H1 (cell line): ENCODE measurements at regions not wholly inside any gene's neighbourhood (a gene's known extent, or its start where the extent isn't known, plus 50 kb on each side); places are given as distances from the start of the nearest gene placed in this dataset.

Experiments used
- CTCF ChIA-PET: fragments of 300-600 bp; sonication (Branson Sonifier 250); formaldehyde crosslinking; loops from one replicate; lab custom pipeline; 2021; ENCODE audit not compliant: partially characterized antibody; lab: Charles Lee
- POLR2A ChIA-PET: fragments of 300-600 bp; sonication (Branson Sonifier 250); formaldehyde crosslinking; loops from one replicate; lab custom pipeline; 2021; ENCODE audit warnings: inconsistent platforms; ENCODE audit not compliant: partially characterized antibody; lab: Charles Lee
- DNase-seq, 2 experiments: peaks; one replicate each; pipeline versions ENCODE4 v3.0.0 to v3.0.0-alpha.2; 2010 to 2022; ENCODE audit warnings: low spot score in 2 of 2, low read depth in 1 of 2, mixed read lengths in 1 of 2
- FAIRE-seq: peaks from 2 replicates; lab custom pipeline; 2011; peaks lifted over from hg19 to GRCh38; lab: Jason Lieb, UNC
- H2AFZ ChIP-seq: 2 replicates; pipeline ENCODE4 v1.8.1; 2012; ENCODE audit warnings: low read length, inconsistent platforms
- H2AK5ac ChIP-seq: 2 replicates; pipeline ENCODE4 v1.6.1; 2013; ENCODE audit warnings: low read depth, low read length
- H2BK120ac ChIP-seq: replicated peaks from 2 replicates; pipeline ENCODE3; 2013; ENCODE audit warnings: low read depth, low read length, inconsistent platforms
- H2BK12ac ChIP-seq: 2 replicates; pipeline ENCODE4 v1.6.1; 2013; ENCODE audit warnings: low read depth, low read length
- H2BK15ac ChIP-seq: 2 replicates; pipeline ENCODE4 v1.6.1; 2013; ENCODE audit warnings: low read length
- H2BK20ac ChIP-seq: 2 replicates; pipeline ENCODE4 v1.6.1; 2013; ENCODE audit warnings: low read length
- H2BK5ac ChIP-seq: 2 replicates; pipeline ENCODE4 v1.6.1; 2013; ENCODE audit warnings: low read depth, low read length
- H3K14ac ChIP-seq: 2 replicates; pipeline ENCODE4 v1.6.1; 2013; ENCODE audit warnings: inconsistent platforms; ENCODE audit not compliant: insufficient read length
- H3K18ac ChIP-seq: 2 replicates; pipeline ENCODE4 v1.6.1; 2013; ENCODE audit warnings: low read length; ENCODE audit errors: extremely low read depth
- H3K23ac ChIP-seq: 2 replicates; pipeline ENCODE4 v1.6.1; 2013; ENCODE audit warnings: inconsistent platforms; ENCODE audit not compliant: insufficient read length
- H3K23me2 ChIP-seq: 2 replicates; pipeline ENCODE4 v1.6.1; 2013; ENCODE audit warnings: low read depth, low read length
- H3K27ac ChIP-seq: 2 replicates; pipeline ENCODE4 v1.6.1; 2011; ENCODE audit warnings: low read depth, low read length, inconsistent platforms
- H3K27me3 ChIP-seq, 4 experiments: replicated peaks in 1 of 4; 1 replicate in 1 of 4; 2 replicates in 3 of 4; pipeline versions ENCODE4 v1.6.1 to v1.8.1; 2011 to 2013; ENCODE audit warnings: low read length in 3 of 4, mild to moderate bottlenecking in 3 of 4, inconsistent platforms in 2 of 4, mixed read lengths in 2 of 4, moderate library complexity in 1 of 4; ENCODE audit not compliant: control insufficient read depth in 3 of 4, insufficient read depth in 3 of 4; ENCODE audit errors: extremely low read depth in 1 of 4
- H3K36me3 ChIP-seq, 4 experiments: 2 replicates each; pipeline versions ENCODE4 v1.6.1 to v1.8.1; 2011 to 2013; ENCODE audit warnings: mild to moderate bottlenecking in 4 of 4, low read length in 3 of 4, moderate library complexity in 2 of 4, control low read depth in 1 of 4, inconsistent platforms in 1 of 4; ENCODE audit not compliant: insufficient read depth in 4 of 4, control insufficient read depth in 2 of 4
- H3K4ac ChIP-seq: replicated peaks from 2 replicates; pipeline ENCODE3; 2013; ENCODE audit warnings: low read length, low read depth, mixed read lengths, inconsistent platforms; ENCODE audit not compliant: insufficient read length
- H3K4me1 ChIP-seq, 4 experiments: replicated peaks in 1 of 4; 1 replicate in 1 of 4; 2 replicates in 3 of 4; pipeline versions ENCODE4 v1.6.1 to v1.8.1; 2011 to 2013; ENCODE audit warnings: low read length in 3 of 4, inconsistent platforms in 2 of 4, mixed read lengths in 1 of 4; ENCODE audit not compliant: insufficient read depth in 4 of 4, control insufficient read depth in 3 of 4
- H3K4me2 ChIP-seq, 2 experiments: 2 replicates each; pipeline versions ENCODE4 v1.6.1 to v1.8.1; 2011 to 2013; ENCODE audit warnings: low read depth in 2 of 2, low read length in 2 of 2, control low read depth in 1 of 2, inconsistent platforms in 1 of 2, mild to moderate bottlenecking in 1 of 2; ENCODE audit not compliant: insufficient read depth in 1 of 2
- H3K4me3 ChIP-seq, 4 experiments: fragments of 200-600, 300-600 bp in 1 of 4; sonication (generic), shearing (Covaris generic), sonication (Bioruptor Twin) in 1 of 4; 2 replicates each; pipeline versions ENCODE4 v1.5.1 to v1.8.1; 2011 to 2016; ENCODE audit warnings: low read length in 4 of 4, low read depth in 3 of 4, control low read depth in 2 of 4, inconsistent platforms in 2 of 4, mild to moderate bottlenecking in 2 of 4, mixed read lengths in 1 of 4, moderate library complexity in 1 of 4; ENCODE audit not compliant: insufficient read depth in 2 of 4; ENCODE audit errors: extremely low read depth in 1 of 4
- H3K56ac ChIP-seq: replicated peaks from 2 replicates; pipeline ENCODE3; 2013; ENCODE audit warnings: low read depth, mild to moderate bottlenecking, mixed read lengths, low read length, inconsistent platforms; ENCODE audit not compliant: insufficient read length
- H3K79me1 ChIP-seq: 2 replicates; pipeline ENCODE4 v1.6.1; 2013; ENCODE audit warnings: low read depth, low read length, control low read depth
- H3K79me2 ChIP-seq, 2 experiments: 2 replicates each; pipeline versions ENCODE4 v1.6.1 to v1.8.1; 2012 to 2013; ENCODE audit warnings: low read length in 2 of 2, mild to moderate bottlenecking in 2 of 2, inconsistent platforms in 1 of 2; ENCODE audit not compliant: insufficient read depth in 2 of 2, control insufficient read depth in 1 of 2
- H3K9ac ChIP-seq, 4 experiments: replicated peaks in 1 of 4; 1 replicate in 1 of 4; 2 replicates in 3 of 4; pipeline versions ENCODE4 v1.6.1 to v1.8.1; 2011 to 2013; ENCODE audit warnings: low read depth in 3 of 4, low read length in 3 of 4, control low read depth in 2 of 4, mild to moderate bottlenecking in 2 of 4, moderate library complexity in 2 of 4, inconsistent platforms in 1 of 4; ENCODE audit errors: extremely low read depth in 1 of 4
- H3K9me3 ChIP-seq, 2 experiments: 2 replicates each; pipeline versions ENCODE4 v1.6.1 to v1.8.1; 2012 to 2013; ENCODE audit warnings: mild to moderate bottlenecking in 2 of 2, moderate library complexity in 2 of 2, control low read depth in 1 of 2, inconsistent platforms in 1 of 2, low read depth in 1 of 2, low read length in 1 of 2, mixed read lengths in 1 of 2; ENCODE audit not compliant: insufficient read depth in 2 of 2
- H4K20me1 ChIP-seq, 2 experiments: replicated peaks in 1 of 2; 2 replicates each; pipeline versions ENCODE3 to v1.8.1; 2011 to 2013; ENCODE audit warnings: inconsistent platforms in 2 of 2, low read length in 2 of 2, mild to moderate bottlenecking in 1 of 2; ENCODE audit not compliant: insufficient read depth in 2 of 2, control insufficient read depth in 1 of 2
- H4K5ac ChIP-seq: 2 replicates; pipeline ENCODE4 v1.6.1; 2013; ENCODE audit warnings: low read length, low read depth, mixed read lengths, inconsistent platforms; ENCODE audit not compliant: insufficient read length
- H4K8ac ChIP-seq: 2 replicates; pipeline ENCODE4 v1.8.0; 2013; ENCODE audit warnings: mild to moderate bottlenecking, moderate library complexity, low read length, inconsistent platforms; ENCODE audit not compliant: insufficient read depth; ENCODE audit errors: extremely low read depth
- H4K91ac ChIP-seq: replicated peaks from 2 replicates; pipeline ENCODE3; 2013; ENCODE audit warnings: low read length, mixed read lengths, inconsistent platforms; ENCODE audit not compliant: insufficient read length
- BRCA1 ChIP-seq: IDR thresholded peaks from 2 replicates; pipeline ENCODE4 v1.6.1; 2012; ENCODE audit warnings: low read depth, low read length, improper control_type of control experiment
- CBX5 ChIP-seq: fragments of 300-800, 300-1000 bp; sonication (generic); IDR thresholded peaks from 2 replicates; pipeline ENCODE4 v1.7.1; 2016; ENCODE audit warnings: antibody characterized with exemption, low read length, low read depth
- MAFK ChIP-seq: IDR thresholded peaks from 2 replicates; pipeline ENCODE4 v1.6.1; 2012; ENCODE audit warnings: low read depth, mild to moderate bottlenecking, improper control_type of control experiment, low read length
- RFX5 ChIP-seq: IDR thresholded peaks from 2 replicates; pipeline ENCODE4 v1.6.1; 2011; ENCODE audit warnings: low read depth, low read length, improper control_type of control experiment, borderline replicate concordance
- WGBS, 2 experiments: shearing (Covaris generic) in 1 of 2; methylation state at CpG; one replicate each; pipeline versions ENCODE4 v1.1.6 to v1.1.7; 2013 to 2015; ENCODE audit warnings: low lambda C conversion rate in 2 of 2, mixed read lengths in 2 of 2, inconsistent platforms in 1 of 2, low coverage in 1 of 2, missing lambda C conversion rate in 1 of 2; ENCODE audit not compliant: insufficient replicate concordance in 2 of 2, insufficient coverage in 1 of 2, insufficient read length in 1 of 2; ENCODE audit errors: extremely low coverage in 1 of 2, missing lambda C conversion rate in 1 of 2; 5-methylcytosine and 5-hydroxymethylcytosine counted together

DNA sequence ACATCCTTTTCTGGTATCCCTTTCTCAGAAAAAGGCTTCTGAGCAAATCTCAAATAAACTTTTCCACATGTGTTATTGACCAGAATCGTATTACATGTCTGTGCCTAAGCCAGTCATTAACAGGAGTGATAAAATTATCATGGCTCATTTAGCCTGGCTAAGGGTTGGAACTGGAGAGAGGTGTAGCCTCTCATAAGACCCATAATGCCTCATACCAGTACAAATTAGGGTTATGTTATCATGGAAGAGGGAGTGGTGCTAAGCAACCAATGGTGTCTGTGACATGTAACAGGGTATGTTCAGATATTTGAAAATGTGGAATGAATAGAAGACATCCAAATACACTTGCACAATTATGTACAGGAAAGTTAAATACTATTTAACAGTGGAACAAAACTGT, 99.6 kb upstream of the CCDC160 start:
- H3K36me3 ChIP-seq: no peaks in the 10 kb centered on the region
- no peaks in the 10 kb centered on the region for H3K4me1 ChIP-seq
- no peak overlapping the region for H4K5ac ChIP-seq
- H3K23ac ChIP-seq: no peak overlapping the region
- H4K91ac ChIP-seq: no peak overlapping the region
- 100% methylated on average over 1 of the region's 1 CpG; no CpG with 5 or more reads in 1 of the 2 experiments for WGBS, 2 experiments
- no peak overlapping the region for H2BK120ac ChIP-seq
- no peak overlapping the region for H2BK20ac ChIP-seq
- H4K20me1 ChIP-seq: no peaks in the 10 kb centered on the region
- no peak for FAIRE-seq
- H3K14ac ChIP-seq: no peak overlapping the region
- no peak overlapping the region for H4K8ac ChIP-seq
- POLR2A ChIA-PET: no interaction called here
- DNase-seq: no peak
- H3K4me3 ChIP-seq: no peak overlapping the region
- TF ChIP-seq MAFK (no peak), CBX5 (no peak), BRCA1 (no peak), RFX5 (no peak)
- no peak overlapping the region for H2BK5ac ChIP-seq
- H3K4me2 ChIP-seq: no peak overlapping the region
- CTCF ChIA-PET: no interaction called here
- H3K56ac ChIP-seq: no peak overlapping the region
- H3K27ac ChIP-seq: no peak overlapping the region
- H3K18ac ChIP-seq: no peak overlapping the region
- no peak overlapping the region for H2AFZ ChIP-seq
- H2AK5ac ChIP-seq: no peak overlapping the region
- H3K27me3 ChIP-seq: no peaks in the 10 kb centered on the region
- H3K9ac ChIP-seq: no peak overlapping the region
- no peak overlapping the region for H2BK15ac ChIP-seq
- H3K23me2 ChIP-seq: no peaks in the 10 kb centered on the region
- no peaks in the 10 kb centered on the region for H3K79me1 ChIP-seq
- H2BK12ac ChIP-seq: no peak overlapping the region
- no peaks in the 10 kb centered on the region for H3K79me2 ChIP-seq
- H3K4ac ChIP-seq: no peak overlapping the region
- H3K9me3 ChIP-seq: no peaks in the 10 kb centered on the region
